Tibial artery (tissue), 4 donors: ENCODE measurements at regions not wholly inside any gene's neighbourhood (a gene's known extent, or its start where the extent isn't known, plus 50 kb on each side); places are given as distances from the start of the nearest gene placed in this dataset.

ENCODE experiments used
- DNase-seq, 2 donors: peaks; one replicate each; pipeline ENCODE4 v3.0.0-alpha.2; 2019
- H3K27ac ChIP-seq, 2 donors: fragments of 200-600 bp; sonication (generic) in 1 of 2; 1 replicate in 1 of 2; 2 replicates in 1 of 2; pipeline ENCODE4 v1.5.1; 2018 to 2019; ENCODE audit warnings: mild to moderate bottlenecking in 1 of 2
- H3K27me3 ChIP-seq, 2 donors: fragments of 200-600 bp; sonication (generic) in 1 of 2; one replicate each; pipeline versions ENCODE4 v1.5.1 to v1.6.0; 2016 to 2019
- H3K36me3 ChIP-seq, 3 donors: fragments of 200-600 bp; sonication (generic) in 2 of 3; one replicate each; pipeline ENCODE4 v1.5.1; 2016 to 2019; ENCODE audit warnings: mild to moderate bottlenecking in 2 of 3
- H3K4me1 ChIP-seq, 4 donors: fragments of 200-600 bp; sonication (generic) in 2 of 4; 1 replicate in 3 of 4; 2 replicates in 1 of 4; pipeline ENCODE4 v1.5.1; 2016 to 2019
- H3K4me3 ChIP-seq, 2 donors: fragments of 200-600 bp; sonication (generic) in 1 of 2; 1 replicate in 1 of 2; 2 replicates in 1 of 2; pipeline ENCODE4 v1.5.1; 2018 to 2019; ENCODE audit warnings: mild to moderate bottlenecking in 2 of 2
- H3K9me3 ChIP-seq, 3 donors: fragments of 200-600 bp; sonication (generic) in 1 of 3; one replicate each; pipeline ENCODE4 v1.5.1; 2016 to 2019
- intact Hi-C: fragments of 100-400 bp; cut with DNase I; formaldehyde crosslinking; loops from one replicate; pipeline ENCODE4 v1.15.0; 2023; ENCODE audit warnings: low total_unique reads
- TF ChIP-seq, protein P1 (sequence below), 2 experiments: fragments of 200-600 bp in 1 of 2; fragments of 450-650 bp in 1 of 2; IDR thresholded peaks; one replicate each; pipeline ENCODE4 v1.5.1; 2017 to 2019; ENCODE audit warnings: antibody characterized with exemption in 2 of 2, mild to moderate bottlenecking in 1 of 2, moderate library complexity in 1 of 2

DNA sequence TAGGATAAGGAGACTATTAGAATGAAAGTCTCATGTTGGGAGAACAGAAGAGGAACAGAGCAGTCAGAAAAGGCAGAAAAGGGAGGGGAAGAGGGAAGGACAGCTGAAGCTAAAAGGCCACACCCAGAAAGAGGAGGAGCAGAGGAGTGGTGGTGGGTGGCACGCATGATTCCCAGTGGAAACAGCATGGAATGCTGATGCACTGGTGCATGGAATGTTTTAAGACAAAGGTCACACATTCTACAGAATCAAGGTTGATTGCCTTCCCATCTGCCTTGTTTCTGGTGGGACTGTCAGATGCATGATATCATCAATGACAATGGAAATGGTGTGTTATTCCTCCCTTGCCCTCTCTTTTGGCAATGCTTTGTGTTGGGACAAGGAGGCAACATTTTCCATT, 285.4 kb upstream of the MKI67 start:
- intact Hi-C loops = no loop called here

DNA sequence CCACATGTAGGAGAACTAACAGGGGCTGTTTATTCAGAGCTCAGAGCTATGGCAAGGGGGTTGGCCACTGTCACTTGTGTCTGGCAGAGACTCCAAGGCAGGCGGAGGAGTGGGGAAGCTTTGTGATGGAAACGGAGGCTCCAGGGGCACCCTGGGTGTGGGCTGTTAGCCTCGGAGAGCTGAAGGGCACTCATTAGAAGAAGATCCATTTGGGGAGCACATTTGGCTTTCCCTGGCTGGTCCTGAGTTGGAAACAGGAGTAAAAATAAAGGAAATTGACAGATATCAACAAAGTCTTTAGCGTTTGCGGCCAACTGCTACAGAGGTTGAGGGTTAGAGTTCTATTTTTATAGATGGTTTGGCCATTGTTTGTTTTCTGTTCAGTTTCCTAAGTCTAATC, 288.3 kb upstream of the MKI67 start:
- Histone ChIP-seq H3K27me3 (no peaks in the 10 kb centered on the region), H3K27ac (no peak overlapping the region), H3K4me3 (no peak overlapping the region), H3K9me3 (no peaks in the 10 kb centered on the region), H3K4me1 (no peaks in the 10 kb centered on the region), H3K36me3 (no peaks in the 10 kb centered on the region)
- intact Hi-C loops = no loop called here
- DNase-seq = no peak
- TF ChIP-seq, protein P1, sequence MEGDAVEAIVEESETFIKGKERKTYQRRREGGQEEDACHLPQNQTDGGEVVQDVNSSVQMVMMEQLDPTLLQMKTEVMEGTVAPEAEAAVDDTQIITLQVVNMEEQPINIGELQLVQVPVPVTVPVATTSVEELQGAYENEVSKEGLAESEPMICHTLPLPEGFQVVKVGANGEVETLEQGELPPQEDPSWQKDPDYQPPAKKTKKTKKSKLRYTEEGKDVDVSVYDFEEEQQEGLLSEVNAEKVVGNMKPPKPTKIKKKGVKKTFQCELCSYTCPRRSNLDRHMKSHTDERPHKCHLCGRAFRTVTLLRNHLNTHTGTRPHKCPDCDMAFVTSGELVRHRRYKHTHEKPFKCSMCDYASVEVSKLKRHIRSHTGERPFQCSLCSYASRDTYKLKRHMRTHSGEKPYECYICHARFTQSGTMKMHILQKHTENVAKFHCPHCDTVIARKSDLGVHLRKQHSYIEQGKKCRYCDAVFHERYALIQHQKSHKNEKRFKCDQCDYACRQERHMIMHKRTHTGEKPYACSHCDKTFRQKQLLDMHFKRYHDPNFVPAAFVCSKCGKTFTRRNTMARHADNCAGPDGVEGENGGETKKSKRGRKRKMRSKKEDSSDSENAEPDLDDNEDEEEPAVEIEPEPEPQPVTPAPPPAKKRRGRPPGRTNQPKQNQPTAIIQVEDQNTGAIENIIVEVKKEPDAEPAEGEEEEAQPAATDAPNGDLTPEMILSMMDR (IDR thresholded peaks at IDR 0.05) = no peak

More for the DNA sequence above, 285.4 kb upstream of the MKI67 start:
- Histone ChIP-seq H3K27me3 (no peaks in the 10 kb centered on the region), H3K36me3 (no peaks in the 10 kb centered on the region), H3K4me1 (no peaks in the 10 kb centered on the region), H3K4me3 (no peak overlapping the region), H3K27ac (no peak overlapping the region), H3K9me3 (no peaks in the 10 kb centered on the region)
- DNase-seq = no peak
- TF ChIP-seq, protein P1 (IDR thresholded peaks at IDR 0.05) = no peak

DNA sequence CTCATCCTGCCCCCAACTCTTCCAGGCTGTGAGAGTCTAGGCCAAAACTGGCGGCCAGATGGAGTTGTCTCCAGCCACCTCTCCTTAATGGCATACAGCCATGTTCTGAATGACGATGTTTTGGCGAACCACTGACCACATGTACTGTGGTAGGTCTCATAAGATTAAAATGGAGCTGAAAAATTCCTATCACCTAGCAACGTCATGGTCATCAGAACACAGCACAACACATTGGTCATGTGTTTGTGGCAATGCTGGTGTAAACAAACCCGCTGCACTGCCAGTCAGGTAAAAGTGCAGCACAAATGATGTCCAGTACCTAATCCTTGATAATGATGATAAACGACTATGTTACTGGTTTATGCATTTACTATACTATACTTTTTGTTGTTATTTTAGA, 290.0 kb upstream of the MKI67 start:
- H3K4me3 ChIP-seq = no peak overlapping the region
- TF ChIP-seq, protein P1 (IDR thresholded peaks at IDR 0.05) = no peak
- no peak overlapping the region for H3K27ac ChIP-seq
- no peaks in the 10 kb centered on the region for H3K36me3 ChIP-seq
- DNase-seq = no peak
- H3K9me3 ChIP-seq = no peaks in the 10 kb centered on the region
- no peaks in the 10 kb centered on the region for H3K27me3 ChIP-seq
- intact Hi-C loops = loop anchor here (5.0 kb wide), 1 partner anchor 319 kb away; no protein-coding TSS in a partner anchor
- no peaks in the 10 kb centered on the region for H3K4me1 ChIP-seq

DNA sequence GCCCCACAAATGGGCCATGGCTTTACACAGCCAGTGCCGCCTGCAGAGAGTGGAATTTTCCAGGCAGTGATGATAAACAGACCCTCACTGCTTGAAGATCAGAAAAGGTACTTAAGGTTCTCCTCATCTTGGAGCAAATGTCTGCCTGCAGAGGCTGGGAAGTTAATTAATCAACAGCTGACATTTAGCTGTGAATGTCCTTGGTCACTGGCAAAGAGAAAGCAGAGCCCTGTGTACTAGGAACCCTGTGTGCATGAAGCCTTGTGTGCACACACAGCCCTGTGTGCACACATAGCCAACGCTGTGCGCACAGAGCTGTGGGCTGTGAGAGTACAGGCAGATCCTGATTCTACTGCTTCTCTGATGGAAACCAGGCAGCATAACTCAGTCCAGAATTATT, 291.6 kb upstream of the MKI67 start:
- TF ChIP-seq, protein P1 (IDR thresholded peaks at IDR 0.05) = no peak
- H3K36me3 ChIP-seq = no peaks in the 10 kb centered on the region
- no peak overlapping the region for H3K4me3 ChIP-seq
- no peaks in the 10 kb centered on the region for H3K4me1 ChIP-seq
- intact Hi-C loops = loop anchor here (5.0 kb wide), 1 partner anchor 321 kb away; no protein-coding TSS in a partner anchor
- no peaks in the 10 kb centered on the region for H3K9me3 ChIP-seq
- H3K27me3 ChIP-seq = no peaks in the 10 kb centered on the region
- no peak for DNase-seq
- no peak overlapping the region for H3K27ac ChIP-seq

DNA sequence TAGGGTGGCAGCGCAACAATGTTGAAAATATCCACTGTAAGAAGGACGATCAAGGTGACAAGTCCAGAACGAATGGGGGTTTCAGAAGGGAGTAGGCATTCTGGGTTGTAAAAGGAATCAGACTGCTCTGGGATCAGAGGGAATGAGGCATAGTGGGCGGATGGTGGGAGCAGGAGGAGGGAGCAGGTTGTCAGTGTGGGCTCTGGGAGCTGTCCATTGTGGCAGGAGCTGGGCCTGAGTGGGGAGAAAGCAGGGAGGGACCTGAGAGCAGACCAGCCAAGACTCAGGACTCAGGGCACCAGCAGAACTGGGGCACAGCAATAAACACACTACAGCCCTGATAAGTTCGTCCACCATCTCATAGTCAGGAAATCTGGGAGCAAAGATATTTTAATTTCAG, 292.6 kb upstream of the MKI67 start:
- no peak overlapping the region for H3K27ac ChIP-seq
- no peaks in the 10 kb centered on the region for H3K27me3 ChIP-seq
- DNase-seq = no peak
- no peaks in the 10 kb centered on the region for H3K9me3 ChIP-seq
- TF ChIP-seq, protein P1 (IDR thresholded peaks at IDR 0.05) = no peak
- H3K4me3 ChIP-seq = no peak overlapping the region
- intact Hi-C loops = loop anchor here (5.0 kb wide), 1 partner anchor 322 kb away; no protein-coding TSS in a partner anchor
- H3K4me1 ChIP-seq = no peaks in the 10 kb centered on the region
- no peaks in the 10 kb centered on the region for H3K36me3 ChIP-seq

DNA sequence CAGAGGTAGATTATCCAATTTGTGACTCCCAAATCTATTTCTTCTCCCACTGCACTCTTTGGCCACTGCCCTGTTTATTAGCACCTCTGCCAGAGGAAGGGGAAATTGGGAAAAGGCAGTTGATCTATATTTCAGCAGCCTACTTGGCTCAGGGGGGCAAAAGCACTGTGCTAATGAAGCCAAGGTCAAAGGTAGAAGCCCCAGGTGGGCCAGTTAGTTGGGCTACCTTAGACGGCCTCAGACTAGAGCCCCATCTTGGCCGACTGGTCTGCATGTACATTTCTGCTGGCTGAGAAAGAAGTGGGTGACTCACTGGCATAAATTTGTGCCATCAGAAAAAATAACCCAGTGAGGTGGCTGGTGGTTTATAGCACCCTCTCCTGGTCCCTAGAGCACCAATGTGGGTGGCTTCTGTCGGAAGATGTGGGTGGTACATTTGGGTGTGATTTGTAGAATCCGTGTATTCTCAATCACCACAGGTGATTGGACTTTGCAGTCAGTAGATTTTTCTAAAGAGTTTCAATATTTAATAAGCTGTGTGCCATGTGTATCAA, 293.3 kb upstream of the MKI67 start:
- Histone ChIP-seq H3K9me3 (no peaks in the 10 kb centered on the region), H3K27me3 (no peaks in the 10 kb centered on the region), H3K4me1 (no peaks in the 10 kb centered on the region), H3K27ac (no peak overlapping the region), H3K36me3 (no peaks in the 10 kb centered on the region), H3K4me3 (no peak overlapping the region)
- TF ChIP-seq, protein P1 (IDR thresholded peaks at IDR 0.05) = no peak
- no peak for DNase-seq
- intact Hi-C loops = loop anchor here (5.0 kb wide), 1 partner anchor 322 kb away; no protein-coding TSS in a partner anchor
